HG03175 (cell line): ENCODE measurements at regions not wholly inside any gene's neighbourhood (a gene's known extent, or its start where the extent isn't known, plus 50 kb on each side); places are given as distances from the start of the nearest gene placed in this dataset.
"Not testable (repeated sequence)": the region's sequence is repeated elsewhere in the genome, so short reads cannot be mapped to it uniquely, and the experiment has no call there.

Experiments used
- ATAC-seq: cut with Tn5 transposase; IDR thresholded peaks from one replicate; pipeline ENCODE4 v1.9.1; 2021; ENCODE audit warnings: mild to moderate bottlenecking, moderate library complexity; ENCODE audit not compliant: unreplicated experiment

- no peak for ATAC-seq
Observed at GRCh38 chr1:192862271-192862670, 53.4 kb downstream of the RGS2 start.

- no peak for ATAC-seq
Observed at GRCh38 chr1:192866241-192866868, 57.5 kb downstream of the RGS2 start.

GRCh38 chr1:192867180-192867579 lies 58.3 kb downstream of the RGS2 start:
- ATAC-seq: no peak

- ATAC-seq: no peak
Observed at GRCh38 chr1:192869308-192869940, 60.6 kb downstream of the RGS2 start.

GRCh38 chr1:192872010-192872409 lies 63.2 kb downstream of the RGS2 start:
- ATAC-seq: no peak

- no peak for ATAC-seq
Observed at GRCh38 chr1:192873836-192874235, 65.0 kb downstream of the RGS2 start.

- ATAC-seq: no peak
Observed at GRCh38 chr1:192876633-192877032, 67.8 kb downstream of the RGS2 start.

- ATAC-seq: peak; percentile 47
Observed at GRCh38 chr1:192877283-192877886, 68.5 kb downstream of the RGS2 start.

- no peak for ATAC-seq
Observed at GRCh38 chr1:192878249-192878648, 69.4 kb downstream of the RGS2 start.

- no peak for ATAC-seq
Observed at GRCh38 chr1:192879406-192879805, 70.6 kb downstream of the RGS2 start.

GRCh38 chr1:192880231-192880630 lies 71.4 kb downstream of the RGS2 start:
- no peak for ATAC-seq

- ATAC-seq: no peak
Observed at GRCh38 chr1:192884241-192884640, 75.4 kb downstream of the RGS2 start.

GRCh38 chr1:192885387-192885786 lies 76.5 kb downstream of the RGS2 start:
- not testable (repeated sequence) for ATAC-seq

- ATAC-seq: no peak
Observed at GRCh38 chr1:192887426-192887825, 78.6 kb downstream of the RGS2 start.

- ATAC-seq: no peak
Observed at GRCh38 chr1:192888574-192888973, 79.7 kb downstream of the RGS2 start.

- no peak for ATAC-seq
Observed at GRCh38 chr1:192889082-192889481, 80.2 kb downstream of the RGS2 start.

- no peak for ATAC-seq
Observed at GRCh38 chr1:192890134-192890533, 81.3 kb downstream of the RGS2 start.

GRCh38 chr1:192892934-192893333 lies 84.1 kb downstream of the RGS2 start:
- no peak for ATAC-seq

- not testable (repeated sequence) for ATAC-seq
Observed at GRCh38 chr1:192895487-192895886, 86.6 kb downstream of the RGS2 start.

GRCh38 chr1:192896376-192896775 lies 87.5 kb downstream of the RGS2 start:
- no peak for ATAC-seq

GRCh38 chr1:192901500-192901899 lies 92.7 kb downstream of the RGS2 start:
- ATAC-seq: no peak

GRCh38 chr1:192903142-192903541 lies 94.3 kb downstream of the RGS2 start:
- no peak for ATAC-seq
